HK-2 (cell line): ENCODE measurements at regions not wholly inside any gene's neighbourhood (a gene's known extent, or its start where the extent isn't known, plus 50 kb on each side); places are given as distances from the start of the nearest gene placed in this dataset.

Experiments used
- DNase-seq: peaks from one replicate; pipeline ENCODE4 v3.0.0-alpha.2; 2018; ENCODE audit not compliant: unreplicated experiment

- DNase-seq: no peak
Observed at GRCh38 chr5:4078544-4078943, 482.9 kb downstream of the IRX1 start.

- DNase-seq: no peak
Observed at GRCh38 chr5:4079831-4080230, 484.2 kb downstream of the IRX1 start.

- DNase-seq: no peak
Observed at GRCh38 chr5:4080370-4080769, 484.7 kb downstream of the IRX1 start.

- no peak for DNase-seq
Observed at GRCh38 chr5:4081059-4081458, 485.4 kb downstream of the IRX1 start.

GRCh38 chr5:4081466-4081865, 485.8 kb downstream of the IRX1 start:
- no peak for DNase-seq

GRCh38 chr5:4082966-4083564, 487.4 kb downstream of the IRX1 start:
- DNase-seq: no peak

GRCh38 chr5:4083591-4084337, 488.1 kb downstream of the IRX1 start:
- DNase-seq: no peak

- no peak for DNase-seq
Observed at GRCh38 chr5:4086081-4086480, 490.4 kb downstream of the IRX1 start.

GRCh38 chr5:4087110-4087509, 491.5 kb downstream of the IRX1 start:
- no peak for DNase-seq

GRCh38 chr5:4089087-4089486, 493.5 kb downstream of the IRX1 start:
- no peak for DNase-seq

GRCh38 chr5:4093236-4093635, 497.6 kb downstream of the IRX1 start:
- DNase-seq: no peak

- DNase-seq: no peak
Observed at GRCh38 chr5:4093970-4094369, 498.3 kb downstream of the IRX1 start.

GRCh38 chr5:4095918-4096630, 500.4 kb downstream of the IRX1 start:
- DNase-seq: no peak

- DNase-seq: no peak
Observed at GRCh38 chr5:4097199-4097598, 501.6 kb downstream of the IRX1 start.

GRCh38 chr5:4098226-4098625, 502.6 kb downstream of the IRX1 start:
- DNase-seq: no peak

GRCh38 chr5:4099386-4099785, 503.8 kb downstream of the IRX1 start:
- DNase-seq: no peak

- DNase-seq: no peak
Observed at GRCh38 chr5:4100739-4101138, 505.1 kb downstream of the IRX1 start.

GRCh38 chr5:4101189-4101588, 505.6 kb downstream of the IRX1 start:
- DNase-seq: no peak

GRCh38 chr5:4104831-4105597, 509.4 kb downstream of the IRX1 start:
- no peak for DNase-seq

GRCh38 chr5:4108690-4109089, 513.1 kb downstream of the IRX1 start:
- no peak for DNase-seq

- DNase-seq: no peak
Observed at GRCh38 chr5:4113426-4113825, 517.8 kb downstream of the IRX1 start.

GRCh38 chr5:4113905-4114304, 518.3 kb downstream of the IRX1 start:
- DNase-seq: no peak
